Mesendoderm (in vitro differentiated cells): ENCODE measurements at regions not wholly inside any gene's neighbourhood (a gene's known extent, or its start where the extent isn't known, plus 50 kb on each side); places are given as distances from the start of the nearest gene placed in this dataset.

ENCODE experiments used
- DNase-seq: peaks from one replicate; pipeline ENCODE4 v3.0.0; 2013
- H2AK5ac ChIP-seq: 2 replicates; pipeline ENCODE4 v1.6.1; 2013; ENCODE audit warnings: low read length, inconsistent platforms
- H2BK120ac ChIP-seq: 2 replicates; pipeline ENCODE4 v1.6.1; 2013; ENCODE audit warnings: low read depth, mild to moderate bottlenecking, low read length, moderate library complexity, mixed read lengths
- H2BK15ac ChIP-seq: replicated peaks from 2 replicates; pipeline ENCODE4 v1.6.1; 2013; ENCODE audit warnings: low read depth, mild to moderate bottlenecking, moderate library complexity
- H2BK5ac ChIP-seq: 2 replicates; pipeline ENCODE4 v1.6.1; 2013; ENCODE audit warnings: low read length, inconsistent platforms
- H3K18ac ChIP-seq: 2 replicates; pipeline ENCODE4 v1.6.1; 2013; ENCODE audit warnings: mild to moderate bottlenecking, low read length, mixed read lengths
- H3K23ac ChIP-seq: one replicate; pipeline ENCODE4 v1.6.1; 2013; ENCODE audit warnings: low read length
- H3K27ac ChIP-seq: 2 replicates; pipeline ENCODE4 v1.5.1; 2013; ENCODE audit warnings: low read depth, mild to moderate bottlenecking, inconsistent platforms, low read length, moderate library complexity
- H3K27me3 ChIP-seq: 2 replicates; pipeline ENCODE4 v1.6.1; 2013; ENCODE audit warnings: low read length, control low read depth, mild to moderate bottlenecking, inconsistent platforms; ENCODE audit not compliant: insufficient read depth, poor library complexity
- H3K36me3 ChIP-seq: 2 replicates; pipeline ENCODE4 v1.6.1; 2013; ENCODE audit warnings: low read length, inconsistent platforms; ENCODE audit not compliant: control insufficient read depth, insufficient read depth
- H3K4ac ChIP-seq: one replicate; pipeline ENCODE4 v1.6.1; 2013; ENCODE audit warnings: low read depth, mild to moderate bottlenecking, low read length, moderate library complexity
- H3K4me1 ChIP-seq: 2 replicates; pipeline ENCODE4 v1.6.1; 2013; ENCODE audit warnings: low read depth, low read length, inconsistent platforms; ENCODE audit not compliant: control insufficient read depth
- H3K4me2 ChIP-seq: 2 replicates; pipeline ENCODE4 v1.6.1; 2013; ENCODE audit warnings: low read length
- H3K4me3 ChIP-seq: 2 replicates; pipeline ENCODE4 v1.5.1; 2013; ENCODE audit warnings: mild to moderate bottlenecking, low read length
- H3K56ac ChIP-seq: one replicate; pipeline ENCODE4 v1.6.1; 2013; ENCODE audit warnings: low read length
- H3K79me1 ChIP-seq: 2 replicates; pipeline ENCODE4 v1.6.1; 2013; ENCODE audit warnings: low read length, inconsistent platforms
- H3K79me2 ChIP-seq: 2 replicates; pipeline ENCODE4 v1.6.1; 2013; ENCODE audit warnings: mild to moderate bottlenecking, low read length; ENCODE audit not compliant: control insufficient read depth, insufficient read depth
- H3K9ac ChIP-seq: 2 replicates; pipeline ENCODE4 v1.6.1; 2013; ENCODE audit warnings: low read length, inconsistent platforms
- H4K5ac ChIP-seq: one replicate; pipeline ENCODE4 v1.6.1; 2013; ENCODE audit warnings: low read length
- H4K8ac ChIP-seq: one replicate; pipeline ENCODE4 v1.6.1; 2013; ENCODE audit warnings: low read depth, mild to moderate bottlenecking, control low read depth, low read length, moderate library complexity
- WGBS: extraction: QIAGEN DNeasy Blood & Tissue Kit; methylation state at CpG from one replicate; pipeline ENCODE4 v1.1.7; 2013; ENCODE audit warnings: low lambda C conversion rate, missing lambda C conversion rate; ENCODE audit not compliant: insufficient coverage; ENCODE audit errors: extremely low coverage; 5-methylcytosine and 5-hydroxymethylcytosine counted together

DNA sequence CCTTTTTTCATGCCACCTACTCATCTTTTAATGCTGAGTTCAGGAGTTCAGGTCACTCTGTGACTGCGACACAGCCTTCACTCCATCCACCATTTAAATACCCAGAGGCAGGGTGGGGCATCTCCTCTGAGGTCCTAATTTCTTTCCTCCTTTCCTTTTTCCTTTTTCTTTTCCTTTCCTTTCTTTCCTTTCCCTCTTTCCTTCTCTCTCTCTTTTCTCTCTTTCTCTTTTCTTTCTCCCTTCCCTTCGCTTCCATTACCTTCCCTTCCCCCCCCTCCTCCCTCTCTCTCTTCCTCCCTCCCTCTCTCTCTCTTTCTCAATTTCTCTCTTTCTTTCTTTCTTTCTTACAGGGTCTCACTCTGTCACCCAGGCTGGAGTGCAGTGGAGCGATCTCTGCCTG, 145.9 kb upstream of the SVIL start:
- H3K4me1 ChIP-seq = no peaks in the 10 kb centered on the region
- H3K36me3 ChIP-seq = no peaks in the 10 kb centered on the region
- no peaks in the 10 kb centered on the region for H3K79me1 ChIP-seq
- no peak overlapping the region for H2BK5ac ChIP-seq
- H2AK5ac ChIP-seq = no peak overlapping the region
- H4K5ac ChIP-seq = no peak overlapping the region
- no peak overlapping the region for H3K56ac ChIP-seq
- no peak overlapping the region for H3K9ac ChIP-seq
- no peak overlapping the region for H3K23ac ChIP-seq
- 100% methylated on average over 1 of the region's 3 CpGs for WGBS
- no peak overlapping the region for H2BK15ac ChIP-seq
- no peak overlapping the region for H4K8ac ChIP-seq
- H3K27ac ChIP-seq = no peak overlapping the region
- no peak overlapping the region for H2BK120ac ChIP-seq
- H3K4ac ChIP-seq = no peak overlapping the region
- no peak for DNase-seq
- no peak overlapping the region for H3K4me2 ChIP-seq
- no peak overlapping the region for H3K18ac ChIP-seq
- H3K79me2 ChIP-seq = no peaks in the 10 kb centered on the region
- no peak overlapping the region for H3K4me3 ChIP-seq
- no peaks in the 10 kb centered on the region for H3K27me3 ChIP-seq

DNA sequence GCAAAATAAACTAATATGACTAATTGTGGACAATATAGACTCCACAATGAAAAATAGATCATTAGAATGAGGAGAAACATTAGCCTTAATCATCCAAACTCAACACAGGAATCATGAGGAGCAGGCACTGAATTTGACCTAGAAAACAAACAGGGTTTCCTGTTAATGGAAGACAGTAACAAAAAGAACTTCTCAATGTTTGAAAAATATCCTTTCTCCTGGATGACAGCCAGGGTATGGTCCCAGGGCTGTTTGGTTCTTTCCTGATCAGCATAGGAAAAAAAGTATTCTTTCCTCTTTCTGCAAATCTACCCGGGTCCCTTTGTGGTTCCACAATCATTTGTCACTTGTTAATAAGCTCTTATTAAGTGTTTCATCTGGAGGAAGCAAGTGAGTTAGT, 145.3 kb upstream of the SVIL start:
- Histone ChIP-seq H3K4ac (no peak overlapping the region), H3K27ac (no peak overlapping the region), H3K36me3 (no peaks in the 10 kb centered on the region), H3K79me2 (no peaks in the 10 kb centered on the region), H4K5ac (no peak overlapping the region), H4K8ac (no peak overlapping the region), H3K4me3 (no peak overlapping the region), H3K9ac (no peak overlapping the region), H2BK15ac (no peak overlapping the region), H2AK5ac (no peak overlapping the region), H2BK120ac (no peak overlapping the region), H3K23ac (no peak overlapping the region), H2BK5ac (no peak overlapping the region), H3K4me2 (no peak overlapping the region), H3K4me1 (no peaks in the 10 kb centered on the region), H3K27me3 (no peaks in the 10 kb centered on the region), H3K18ac (no peak overlapping the region), H3K56ac (no peak overlapping the region), H3K79me1 (no peaks in the 10 kb centered on the region)
- DNase-seq = no peak
- WGBS = no CpG with 5 or more reads among the region's 1 CpG

DNA sequence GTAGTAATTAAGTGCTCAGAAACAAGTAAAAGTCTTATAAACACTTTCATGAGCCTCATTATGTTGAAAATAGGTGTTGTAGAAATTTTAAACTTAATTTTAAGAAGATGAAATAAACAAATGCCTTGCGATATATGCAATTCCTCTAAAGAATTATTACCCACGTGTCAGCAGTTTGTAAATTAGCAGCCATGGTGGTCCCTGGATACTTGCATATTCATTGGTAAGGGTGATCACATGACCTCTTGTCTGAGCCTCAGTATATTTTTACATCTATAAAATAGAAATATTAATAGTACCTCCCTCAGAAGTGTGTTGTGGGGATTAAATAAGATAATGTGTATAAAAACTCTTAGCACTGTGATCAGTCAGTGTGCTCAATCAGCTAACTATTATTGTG, 141.5 kb upstream of the SVIL start:
- Histone ChIP-seq H3K4me1 (no peaks in the 10 kb centered on the region), H3K79me1 (no peaks in the 10 kb centered on the region), H3K79me2 (no peaks in the 10 kb centered on the region), H3K36me3 (no peaks in the 10 kb centered on the region), H4K8ac (no peak overlapping the region), H3K56ac (no peak overlapping the region), H3K4me2 (no peak overlapping the region), H4K5ac (no peak overlapping the region), H3K9ac (no peak overlapping the region), H3K27me3 (no peaks in the 10 kb centered on the region), H3K27ac (no peak overlapping the region), H3K4ac (no peak overlapping the region), H2BK120ac (no peak overlapping the region), H2BK15ac (no peak overlapping the region), H3K4me3 (no peak overlapping the region), H3K23ac (no peak overlapping the region), H2AK5ac (no peak overlapping the region), H2BK5ac (no peak overlapping the region), H3K18ac (no peak overlapping the region)
- WGBS = no CpG with 5 or more reads among the region's 2 CpGs
- DNase-seq = no peak

DNA sequence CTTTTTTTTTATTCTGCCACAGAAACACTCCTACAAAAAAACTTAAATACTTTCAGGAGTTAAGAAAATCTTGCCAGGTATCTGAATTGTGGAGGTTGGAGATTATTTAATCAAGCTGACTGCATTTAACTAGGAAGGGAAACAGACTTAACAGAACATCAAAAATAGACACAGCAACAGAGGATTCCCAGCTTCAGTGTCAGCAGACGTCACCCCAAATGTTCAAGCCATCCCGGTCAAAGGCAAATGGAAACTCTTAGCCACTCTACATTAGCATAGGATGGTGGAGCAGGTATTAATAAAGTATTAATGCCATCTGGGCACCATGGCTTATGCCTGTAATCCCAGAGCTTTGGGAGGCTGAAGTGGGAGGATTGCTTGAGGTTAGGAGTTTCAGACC, 139.7 kb upstream of the SVIL start:
- Histone ChIP-seq H3K4me1 (no peaks in the 10 kb centered on the region), H2BK15ac (no peak overlapping the region), H3K27ac (no peak overlapping the region), H3K9ac (no peak overlapping the region), H3K79me1 (no peaks in the 10 kb centered on the region), H3K56ac (no peak overlapping the region), H3K27me3 (no peaks in the 10 kb centered on the region), H3K79me2 (no peaks in the 10 kb centered on the region), H3K4me2 (no peak overlapping the region), H2BK120ac (no peak overlapping the region), H3K4ac (no peak overlapping the region), H3K23ac (no peak overlapping the region), H2AK5ac (no peak overlapping the region), H3K4me3 (no peak overlapping the region), H4K5ac (no peak overlapping the region), H2BK5ac (no peak overlapping the region), H3K18ac (no peak overlapping the region), H3K36me3 (no peaks in the 10 kb centered on the region), H4K8ac (no peak overlapping the region)
- no peak for DNase-seq
- no CpG with 5 or more reads among the region's 2 CpGs for WGBS

DNA sequence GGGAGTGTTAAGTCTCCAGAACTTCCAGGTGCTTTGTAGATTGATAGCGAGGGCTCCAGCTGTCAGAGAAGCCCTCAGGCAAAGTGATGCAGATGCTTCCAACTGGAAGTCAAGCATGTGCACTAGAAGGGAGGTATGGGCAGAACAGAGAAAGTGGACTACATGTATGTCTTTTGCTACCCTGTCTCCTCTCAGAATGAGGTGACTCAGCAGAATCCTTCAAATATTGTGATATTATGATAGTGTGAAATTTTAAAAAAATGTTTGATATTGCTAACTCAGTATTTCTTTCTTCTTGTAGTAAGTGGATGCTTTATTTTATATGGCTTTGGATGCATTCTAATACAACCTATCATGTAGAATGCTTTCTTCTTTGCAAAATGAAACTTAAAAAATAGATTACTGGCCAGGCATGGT, 138.9 kb upstream of the SVIL start:
- H3K23ac ChIP-seq = no peak overlapping the region
- no peak overlapping the region for H3K4me2 ChIP-seq
- H3K56ac ChIP-seq = no peak overlapping the region
- no peaks in the 10 kb centered on the region for H3K36me3 ChIP-seq
- no peak overlapping the region for H3K4ac ChIP-seq
- no peak overlapping the region for H3K18ac ChIP-seq
- no peak overlapping the region for H2AK5ac ChIP-seq
- no peak overlapping the region for H4K5ac ChIP-seq
- DNase-seq = no peak
- H2BK5ac ChIP-seq = no peak overlapping the region
- no peak overlapping the region for H3K27ac ChIP-seq
- H3K4me1 ChIP-seq = no peaks in the 10 kb centered on the region
- H3K4me3 ChIP-seq = no peak overlapping the region
- H2BK120ac ChIP-seq = no peak overlapping the region
- no peak overlapping the region for H4K8ac ChIP-seq
- H2BK15ac ChIP-seq = no peak overlapping the region
- WGBS = no CpG with 5 or more reads among the region's 1 CpG
- no peak overlapping the region for H3K9ac ChIP-seq
- no peaks in the 10 kb centered on the region for H3K79me2 ChIP-seq
- H3K27me3 ChIP-seq = no peaks in the 10 kb centered on the region
- H3K79me1 ChIP-seq = no peaks in the 10 kb centered on the region

DNA sequence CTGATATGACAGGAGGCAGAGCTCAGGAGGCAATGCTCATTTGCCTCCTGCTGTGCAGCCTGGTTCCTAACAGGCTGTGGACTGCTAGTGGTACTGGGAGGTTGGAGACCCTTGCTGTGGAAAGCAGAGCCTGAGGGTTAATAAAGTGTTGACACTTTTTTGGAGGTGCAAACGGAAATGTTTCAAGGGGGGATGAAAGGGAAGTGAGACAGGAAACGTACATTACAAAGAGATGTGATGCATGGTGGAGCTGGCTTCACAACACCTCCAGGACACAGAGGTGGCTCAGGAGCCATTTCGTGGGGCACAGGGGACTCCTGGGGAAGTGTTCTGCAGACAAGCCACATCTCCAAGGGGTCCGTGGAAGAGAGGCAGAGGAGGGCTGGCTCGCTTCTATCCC, 137.6 kb upstream of the SVIL start:
- Histone ChIP-seq H3K36me3 (no peaks in the 10 kb centered on the region), H3K56ac (no peak overlapping the region), H3K79me1 (no peaks in the 10 kb centered on the region), H3K4me2 (no peak overlapping the region), H3K4me1 (no peaks in the 10 kb centered on the region), H2BK120ac (no peak overlapping the region), H2BK5ac (no peak overlapping the region), H2BK15ac (no peak overlapping the region), H4K8ac (no peak overlapping the region), H3K79me2 (no peaks in the 10 kb centered on the region), H2AK5ac (no peak overlapping the region), H3K27me3 (no peaks in the 10 kb centered on the region), H3K18ac (no peak overlapping the region), H4K5ac (no peak overlapping the region), H3K4ac (no peak overlapping the region), H3K27ac (no peak overlapping the region), H3K23ac (no peak overlapping the region), H3K4me3 (no peak overlapping the region), H3K9ac (no peak overlapping the region)
- no peak for DNase-seq
- WGBS = no CpG with 5 or more reads among the region's 5 CpGs
